Panc1 (cell line): ENCODE measurements at regions not wholly inside any gene's neighbourhood (a gene's known extent, or its start where the extent isn't known, plus 50 kb on each side); places are given as distances from the start of the nearest gene placed in this dataset.

Experiments used
- CTCF ChIP-seq: fragments of 450-650 bp; IDR thresholded peaks from 2 replicates; pipeline ENCODE4 v1.5.1; 2017; ENCODE audit warnings: mild to moderate bottlenecking
- POLR2AphosphoS5 ChIP-seq: IDR thresholded peaks from 2 replicates; pipeline ENCODE4 v1.6.1; 2012; ENCODE audit warnings: mild to moderate bottlenecking, low read depth, low read length, moderate library complexity
- REST ChIP-seq, 2 experiments: IDR thresholded peaks; 2 replicates each; pipeline ENCODE4 v1.6.1; 2011 to 2012; ENCODE audit warnings: low read depth in 2 of 2, control low read depth in 1 of 2, low read length in 1 of 2, mild to moderate bottlenecking in 1 of 2, moderate library complexity in 1 of 2; ENCODE audit not compliant: insufficient read depth in 1 of 2
- SIN3A ChIP-seq: IDR thresholded peaks from 2 replicates; pipeline ENCODE4 v1.6.1; 2012; ENCODE audit warnings: low read depth, mild to moderate bottlenecking, low read length, moderate library complexity, borderline replicate concordance; ENCODE audit not compliant: insufficient read depth
- TCF7L2 ChIP-seq: IDR thresholded peaks from 2 replicates; pipeline ENCODE4 v1.6.1; 2011; ENCODE audit warnings: mild to moderate bottlenecking, low read depth, low read length, inconsistent platforms

- no peak for TF ChIP-seq CTCF
- TF ChIP-seq REST (IDR thresholded peaks at IDR 0.05; ENCODE audit: insufficient read depth in 1 of 2, low read depth in 2 of 2, low read length in 1 of 2): no peak
- no peak for TF ChIP-seq SIN3A
- TF ChIP-seq TCF7L2: no peak
- no peak for TF ChIP-seq POLR2AphosphoS5
Measured at GRCh38 chr5:120257358-120257971, 206.6 kb upstream of the PRR16 start.
